ENCODE measurements at regions not wholly inside any gene's neighbourhood (a gene's known extent, or its start where the extent isn't known, plus 50 kb on each side); places are given as distances from the start of the nearest gene placed in this dataset.

DNA sequence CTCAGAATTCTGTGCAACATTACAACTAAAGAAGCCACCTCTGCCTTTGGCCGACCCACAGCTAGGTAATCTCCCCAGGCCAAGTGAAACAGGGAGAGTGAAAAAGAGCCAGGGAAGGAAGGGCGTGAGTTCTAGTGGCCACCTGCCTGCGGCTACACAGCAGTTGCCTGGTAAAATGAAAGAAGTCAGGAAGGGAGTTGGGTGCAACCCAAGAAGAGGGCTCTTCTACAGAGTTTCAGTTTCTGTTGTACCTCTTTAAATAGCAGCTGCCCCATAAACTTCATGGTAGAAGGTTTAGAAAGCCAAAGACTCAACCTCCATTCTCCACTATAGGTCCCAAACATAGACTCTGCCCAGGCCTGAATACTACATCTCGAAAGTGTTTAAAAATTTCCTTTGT is 76.2 kb upstream of the TMEM168 start:
- TF ChIP-seq ZNF76 (tag by site-specific recombination; IDR thresholded peaks at IDR 0.05; ENCODE audit: borderline replicate concordance, low read depth) (no peak), ZBTB1 (tag by site-specific recombination; IDR thresholded peaks at IDR 0.05) (no peak), ZNF707 (tag by site-specific recombination; IDR thresholded peaks at IDR 0.05) (no peak), ZNF660 (tag by site-specific recombination; IDR thresholded peaks at IDR 0.05) (no peak), ZNF510 (tag by site-specific recombination; IDR thresholded peaks at IDR 0.05; ENCODE audit: insufficient replicate concordance) (no peak), ZNF423 (tag by site-specific recombination; IDR thresholded peaks at IDR 0.05) (no peak)
- TF ChIP-seq, protein P1, sequence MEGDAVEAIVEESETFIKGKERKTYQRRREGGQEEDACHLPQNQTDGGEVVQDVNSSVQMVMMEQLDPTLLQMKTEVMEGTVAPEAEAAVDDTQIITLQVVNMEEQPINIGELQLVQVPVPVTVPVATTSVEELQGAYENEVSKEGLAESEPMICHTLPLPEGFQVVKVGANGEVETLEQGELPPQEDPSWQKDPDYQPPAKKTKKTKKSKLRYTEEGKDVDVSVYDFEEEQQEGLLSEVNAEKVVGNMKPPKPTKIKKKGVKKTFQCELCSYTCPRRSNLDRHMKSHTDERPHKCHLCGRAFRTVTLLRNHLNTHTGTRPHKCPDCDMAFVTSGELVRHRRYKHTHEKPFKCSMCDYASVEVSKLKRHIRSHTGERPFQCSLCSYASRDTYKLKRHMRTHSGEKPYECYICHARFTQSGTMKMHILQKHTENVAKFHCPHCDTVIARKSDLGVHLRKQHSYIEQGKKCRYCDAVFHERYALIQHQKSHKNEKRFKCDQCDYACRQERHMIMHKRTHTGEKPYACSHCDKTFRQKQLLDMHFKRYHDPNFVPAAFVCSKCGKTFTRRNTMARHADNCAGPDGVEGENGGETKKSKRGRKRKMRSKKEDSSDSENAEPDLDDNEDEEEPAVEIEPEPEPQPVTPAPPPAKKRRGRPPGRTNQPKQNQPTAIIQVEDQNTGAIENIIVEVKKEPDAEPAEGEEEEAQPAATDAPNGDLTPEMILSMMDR (tag by site-specific recombination; IDR thresholded peaks at IDR 0.05) = no peak
- TF ChIP-seq, protein P2, sequence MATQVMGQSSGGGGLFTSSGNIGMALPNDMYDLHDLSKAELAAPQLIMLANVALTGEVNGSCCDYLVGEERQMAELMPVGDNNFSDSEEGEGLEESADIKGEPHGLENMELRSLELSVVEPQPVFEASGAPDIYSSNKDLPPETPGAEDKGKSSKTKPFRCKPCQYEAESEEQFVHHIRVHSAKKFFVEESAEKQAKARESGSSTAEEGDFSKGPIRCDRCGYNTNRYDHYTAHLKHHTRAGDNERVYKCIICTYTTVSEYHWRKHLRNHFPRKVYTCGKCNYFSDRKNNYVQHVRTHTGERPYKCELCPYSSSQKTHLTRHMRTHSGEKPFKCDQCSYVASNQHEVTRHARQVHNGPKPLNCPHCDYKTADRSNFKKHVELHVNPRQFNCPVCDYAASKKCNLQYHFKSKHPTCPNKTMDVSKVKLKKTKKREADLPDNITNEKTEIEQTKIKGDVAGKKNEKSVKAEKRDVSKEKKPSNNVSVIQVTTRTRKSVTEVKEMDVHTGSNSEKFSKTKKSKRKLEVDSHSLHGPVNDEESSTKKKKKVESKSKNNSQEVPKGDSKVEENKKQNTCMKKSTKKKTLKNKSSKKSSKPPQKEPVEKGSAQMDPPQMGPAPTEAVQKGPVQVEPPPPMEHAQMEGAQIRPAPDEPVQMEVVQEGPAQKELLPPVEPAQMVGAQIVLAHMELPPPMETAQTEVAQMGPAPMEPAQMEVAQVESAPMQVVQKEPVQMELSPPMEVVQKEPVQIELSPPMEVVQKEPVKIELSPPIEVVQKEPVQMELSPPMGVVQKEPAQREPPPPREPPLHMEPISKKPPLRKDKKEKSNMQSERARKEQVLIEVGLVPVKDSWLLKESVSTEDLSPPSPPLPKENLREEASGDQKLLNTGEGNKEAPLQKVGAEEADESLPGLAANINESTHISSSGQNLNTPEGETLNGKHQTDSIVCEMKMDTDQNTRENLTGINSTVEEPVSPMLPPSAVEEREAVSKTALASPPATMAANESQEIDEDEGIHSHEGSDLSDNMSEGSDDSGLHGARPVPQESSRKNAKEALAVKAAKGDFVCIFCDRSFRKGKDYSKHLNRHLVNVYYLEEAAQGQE (tag by site-specific recombination; IDR thresholded peaks at IDR 0.05) = no peak
- TF ChIP-seq, protein P3, sequence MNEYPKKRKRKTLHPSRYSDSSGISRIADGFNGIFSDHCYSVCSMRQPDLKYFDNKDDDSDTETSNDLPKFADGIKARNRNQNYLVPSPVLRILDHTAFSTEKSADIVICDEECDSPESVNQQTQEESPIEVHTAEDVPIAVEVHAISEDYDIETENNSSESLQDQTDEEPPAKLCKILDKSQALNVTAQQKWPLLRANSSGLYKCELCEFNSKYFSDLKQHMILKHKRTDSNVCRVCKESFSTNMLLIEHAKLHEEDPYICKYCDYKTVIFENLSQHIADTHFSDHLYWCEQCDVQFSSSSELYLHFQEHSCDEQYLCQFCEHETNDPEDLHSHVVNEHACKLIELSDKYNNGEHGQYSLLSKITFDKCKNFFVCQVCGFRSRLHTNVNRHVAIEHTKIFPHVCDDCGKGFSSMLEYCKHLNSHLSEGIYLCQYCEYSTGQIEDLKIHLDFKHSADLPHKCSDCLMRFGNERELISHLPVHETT (tag by site-specific recombination; IDR thresholded peaks at IDR 0.05) = no peak
